GM23338 (cell line): ENCODE measurements at regions not wholly inside any gene's neighbourhood (a gene's known extent, or its start where the extent isn't known, plus 50 kb on each side); places are given as distances from the start of the nearest gene placed in this dataset.
"Not testable (repeated sequence)": the region's sequence is repeated elsewhere in the genome, so short reads cannot be mapped to it uniquely, and the experiment has no call there.

Experiments
- CREB1 ChIP-seq: fragments of 250-450 bp; sonication (Bioruptor Pico); IDR thresholded peaks from 2 replicates; pipeline ENCODE4 v1.5.0; 2020; ENCODE audit warnings: low read depth, mild to moderate bottlenecking, moderate library complexity
- CTCF ChIP-seq, 2 experiments: fragments of 200-600 bp in 1 of 2; sonication (generic) in 1 of 2; conservative IDR thresholded peaks; 2 replicates each; pipeline versions ENCODE4 v1.5.1 to v1.6.1; 2016 to 2017; ENCODE audit warnings: antibody characterized with exemption in 2 of 2, low read depth in 2 of 2, mild to moderate bottlenecking in 2 of 2, moderate library complexity in 1 of 2
- ZNF114 ChIP-seq: fragments of 250-450 bp; sonication (Bioruptor Pico); IDR thresholded peaks from 2 replicates; pipeline ENCODE4 v1.5.0; 2020; ENCODE audit warnings: mild to moderate bottlenecking, moderate library complexity
- TF ChIP-seq, protein P1 (sequence below): IDR thresholded peaks from one replicate; pipeline ENCODE4 v1.6.1; 2018; ENCODE audit warnings: antibody characterized with exemption; ENCODE audit not compliant: unreplicated experiment

GRCh38 chr17:30726734-30727133, 97.8 kb downstream of the CRLF3 start:
- not testable (repeated sequence) for TF ChIP-seq CTCF (conservative IDR thresholded peaks at IDR 0.05; ENCODE audit: low read depth in 2 of 2); CREB1 (CRISPR knock-in tag); ZNF114 (CRISPR knock-in tag)
- TF ChIP-seq, protein P1, sequence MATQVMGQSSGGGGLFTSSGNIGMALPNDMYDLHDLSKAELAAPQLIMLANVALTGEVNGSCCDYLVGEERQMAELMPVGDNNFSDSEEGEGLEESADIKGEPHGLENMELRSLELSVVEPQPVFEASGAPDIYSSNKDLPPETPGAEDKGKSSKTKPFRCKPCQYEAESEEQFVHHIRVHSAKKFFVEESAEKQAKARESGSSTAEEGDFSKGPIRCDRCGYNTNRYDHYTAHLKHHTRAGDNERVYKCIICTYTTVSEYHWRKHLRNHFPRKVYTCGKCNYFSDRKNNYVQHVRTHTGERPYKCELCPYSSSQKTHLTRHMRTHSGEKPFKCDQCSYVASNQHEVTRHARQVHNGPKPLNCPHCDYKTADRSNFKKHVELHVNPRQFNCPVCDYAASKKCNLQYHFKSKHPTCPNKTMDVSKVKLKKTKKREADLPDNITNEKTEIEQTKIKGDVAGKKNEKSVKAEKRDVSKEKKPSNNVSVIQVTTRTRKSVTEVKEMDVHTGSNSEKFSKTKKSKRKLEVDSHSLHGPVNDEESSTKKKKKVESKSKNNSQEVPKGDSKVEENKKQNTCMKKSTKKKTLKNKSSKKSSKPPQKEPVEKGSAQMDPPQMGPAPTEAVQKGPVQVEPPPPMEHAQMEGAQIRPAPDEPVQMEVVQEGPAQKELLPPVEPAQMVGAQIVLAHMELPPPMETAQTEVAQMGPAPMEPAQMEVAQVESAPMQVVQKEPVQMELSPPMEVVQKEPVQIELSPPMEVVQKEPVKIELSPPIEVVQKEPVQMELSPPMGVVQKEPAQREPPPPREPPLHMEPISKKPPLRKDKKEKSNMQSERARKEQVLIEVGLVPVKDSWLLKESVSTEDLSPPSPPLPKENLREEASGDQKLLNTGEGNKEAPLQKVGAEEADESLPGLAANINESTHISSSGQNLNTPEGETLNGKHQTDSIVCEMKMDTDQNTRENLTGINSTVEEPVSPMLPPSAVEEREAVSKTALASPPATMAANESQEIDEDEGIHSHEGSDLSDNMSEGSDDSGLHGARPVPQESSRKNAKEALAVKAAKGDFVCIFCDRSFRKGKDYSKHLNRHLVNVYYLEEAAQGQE = not testable (repeated sequence)
